ENCODE measurements at regions not wholly inside any gene's neighbourhood (a gene's known extent, or its start where the extent isn't known, plus 50 kb on each side); places are given as distances from the start of the nearest gene placed in this dataset.

- TF ChIP-seq ZNF8 (CRISPR knock-in tag; IDR thresholded peaks at IDR 0.05): no peak
- no peak for TF ChIP-seq ESRRG (CRISPR knock-in tag; IDR thresholded peaks at IDR 0.05)
- TF ChIP-seq ZNF70 (CRISPR knock-in tag; IDR thresholded peaks at IDR 0.05): no peak
- no peak for TF ChIP-seq PATZ1 (CRISPR knock-in tag; IDR thresholded peaks at IDR 0.05; ENCODE audit: borderline replicate concordance)
- no peak for TF ChIP-seq ZNF565 (CRISPR knock-in tag; conservative IDR thresholded peaks at IDR 0.05; ENCODE audit: low read depth)
- no peak for TF ChIP-seq BACH2 (CRISPR knock-in tag; IDR thresholded peaks at IDR 0.05; ENCODE audit: borderline replicate concordance)
- no peak for TF ChIP-seq RARB (CRISPR knock-in tag; IDR thresholded peaks at IDR 0.05)
- TF ChIP-seq POU6F1 (CRISPR knock-in tag; IDR thresholded peaks at IDR 0.05; ENCODE audit: borderline replicate concordance, low read depth): no peak
- TF ChIP-seq CSRNP3 (CRISPR knock-in tag; IDR thresholded peaks at IDR 0.05): no peak
- no peak for TF ChIP-seq ZFP30 (CRISPR knock-in tag; IDR thresholded peaks at IDR 0.05)
Observed at GRCh38 chr3:106514431-106514830, 645.6 kb upstream of the CBLB start.

Data from SK-N-SH treated with all-trans-retinoic acid at 6 μM for 48 hours (cell line).